Cardiac muscle cell (in vitro differentiated cells and primary cell): ENCODE measurements at regions not wholly inside any gene's neighbourhood (a gene's known extent, or its start where the extent isn't known, plus 50 kb on each side); places are given as distances from the start of the nearest gene placed in this dataset.

ENCODE experiments used
- DNase-seq, 2 donors: peaks; one replicate each; pipeline versions ENCODE4 v3.0.0 to v3.0.0-alpha.2; 2010 to 2017; ENCODE audit warnings: low read depth in 1 of 2, low spot score in 1 of 2
- H3K27ac ChIP-seq: fragments of 200-600 bp; sonication (generic); 2 replicates; pipeline ENCODE4 v1.5.1; 2016
- H3K27me3 ChIP-seq: fragments of 200-600 bp; sonication (generic); 2 replicates; pipeline ENCODE4 v1.6.0; 2016; ENCODE audit warnings: control low read depth
- H3K36me3 ChIP-seq: fragments of 200-600 bp; sonication (generic); 2 replicates; pipeline ENCODE4 v1.5.1; 2016; ENCODE audit warnings: control low read depth
- H3K4me1 ChIP-seq: fragments of 200-600 bp; sonication (generic); 2 replicates; pipeline ENCODE4 v1.8.1; 2017; ENCODE audit warnings: low read depth, mild to moderate bottlenecking, mixed run types
- H3K4me3 ChIP-seq: fragments of 200-600 bp; sonication (generic); 2 replicates; pipeline ENCODE4 v1.5.1; 2016; ENCODE audit warnings: mild to moderate bottlenecking
- H3K9me3 ChIP-seq: fragments of 200-600 bp; sonication (generic); 2 replicates; pipeline ENCODE4 v1.5.1; 2017; ENCODE audit warnings: low read depth, mild to moderate bottlenecking, control low read depth
- TF ChIP-seq, protein P1 (sequence below): IDR thresholded peaks from 2 replicates; pipeline ENCODE4 v1.5.1; 2012; ENCODE audit warnings: low read depth, mild to moderate bottlenecking, low read length

DNA sequence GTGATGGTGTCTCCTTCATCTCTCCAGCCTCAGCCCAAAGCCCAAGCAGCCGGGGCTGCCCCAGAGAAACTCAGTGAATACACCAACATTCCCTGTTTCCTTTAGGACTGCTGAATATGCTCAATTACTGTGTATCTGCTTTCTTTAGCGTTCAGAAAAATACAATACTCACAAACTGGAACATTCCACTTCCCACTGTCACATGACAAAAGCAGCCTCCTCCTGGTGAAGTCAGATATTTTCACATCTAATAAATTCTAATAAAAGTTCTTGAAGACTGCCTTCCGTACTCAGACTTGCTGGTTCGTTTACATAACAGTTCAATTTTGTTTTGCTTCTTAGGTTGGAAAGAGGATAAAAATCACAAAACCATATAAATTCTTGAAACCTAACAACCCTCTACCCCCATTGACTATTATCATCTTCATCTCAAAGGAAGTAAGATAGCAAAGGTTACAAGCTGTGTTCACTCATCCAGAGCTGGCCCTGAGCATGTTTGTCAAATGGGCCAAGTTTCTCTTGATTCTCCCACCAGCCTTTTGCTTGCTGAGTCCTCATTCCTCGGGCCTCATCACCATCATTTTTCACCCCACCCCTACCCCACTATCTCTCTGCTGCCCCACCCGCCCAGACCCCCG is 190.8 kb upstream of the HNRNPA3 start:
- TF ChIP-seq, protein P1, sequence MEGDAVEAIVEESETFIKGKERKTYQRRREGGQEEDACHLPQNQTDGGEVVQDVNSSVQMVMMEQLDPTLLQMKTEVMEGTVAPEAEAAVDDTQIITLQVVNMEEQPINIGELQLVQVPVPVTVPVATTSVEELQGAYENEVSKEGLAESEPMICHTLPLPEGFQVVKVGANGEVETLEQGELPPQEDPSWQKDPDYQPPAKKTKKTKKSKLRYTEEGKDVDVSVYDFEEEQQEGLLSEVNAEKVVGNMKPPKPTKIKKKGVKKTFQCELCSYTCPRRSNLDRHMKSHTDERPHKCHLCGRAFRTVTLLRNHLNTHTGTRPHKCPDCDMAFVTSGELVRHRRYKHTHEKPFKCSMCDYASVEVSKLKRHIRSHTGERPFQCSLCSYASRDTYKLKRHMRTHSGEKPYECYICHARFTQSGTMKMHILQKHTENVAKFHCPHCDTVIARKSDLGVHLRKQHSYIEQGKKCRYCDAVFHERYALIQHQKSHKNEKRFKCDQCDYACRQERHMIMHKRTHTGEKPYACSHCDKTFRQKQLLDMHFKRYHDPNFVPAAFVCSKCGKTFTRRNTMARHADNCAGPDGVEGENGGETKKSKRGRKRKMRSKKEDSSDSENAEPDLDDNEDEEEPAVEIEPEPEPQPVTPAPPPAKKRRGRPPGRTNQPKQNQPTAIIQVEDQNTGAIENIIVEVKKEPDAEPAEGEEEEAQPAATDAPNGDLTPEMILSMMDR = no peak
- no peak for DNase-seq
- Histone ChIP-seq H3K4me1 (no peaks in the 10 kb centered on the region), H3K4me3 (no peak overlapping the region), H3K9me3 (no peaks in the 10 kb centered on the region), H3K27me3 (no peaks in the 10 kb centered on the region), H3K36me3 (no peaks in the 10 kb centered on the region), H3K27ac (no peak overlapping the region)

DNA sequence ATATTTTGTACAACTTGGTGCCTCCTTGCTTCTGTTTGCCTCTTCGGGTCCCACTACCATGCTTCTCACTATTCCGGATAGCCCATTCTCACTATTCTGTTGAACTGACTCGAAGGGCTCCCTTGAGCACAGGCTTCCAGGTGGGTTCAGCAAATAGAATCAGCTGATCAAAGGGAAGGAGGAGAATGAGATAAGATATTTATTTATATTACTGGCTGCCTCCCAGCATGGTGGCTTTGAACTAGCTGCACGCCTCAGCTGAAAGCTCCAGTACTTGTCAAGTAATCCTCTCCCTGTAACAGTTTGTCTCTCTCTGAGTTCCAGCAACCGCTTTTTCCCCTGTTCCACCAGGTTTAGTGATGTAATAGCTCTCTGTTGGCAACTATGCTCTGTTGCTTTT is 187.8 kb upstream of the HNRNPA3 start:
- Histone ChIP-seq H3K4me3 (no peak overlapping the region), H3K27me3 (no peaks in the 10 kb centered on the region), H3K27ac (no peak overlapping the region), H3K36me3 (no peaks in the 10 kb centered on the region), H3K9me3 (no peaks in the 10 kb centered on the region), H3K4me1 (no peaks in the 10 kb centered on the region)
- DNase-seq = no peak
- TF ChIP-seq, protein P1 = no peak

DNA sequence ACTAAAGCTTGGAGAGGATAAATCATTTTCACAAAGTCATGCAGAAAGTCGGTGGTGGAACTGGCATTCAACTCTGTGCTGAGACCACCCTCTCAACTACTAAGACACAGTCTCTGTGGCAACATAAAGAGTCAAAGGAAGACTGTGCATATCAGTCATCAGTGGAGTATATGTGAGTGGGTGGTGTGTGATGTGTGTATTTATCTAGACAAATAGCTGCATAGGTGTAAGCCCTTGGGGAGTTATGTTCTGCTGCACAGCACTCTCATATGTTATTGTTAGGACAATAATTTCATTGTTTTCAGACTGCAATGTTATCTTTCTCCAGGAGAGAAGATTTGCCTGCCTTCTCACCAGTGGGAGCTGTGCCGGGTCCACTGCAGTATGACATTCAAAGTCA is 186.3 kb upstream of the HNRNPA3 start:
- no peaks in the 10 kb centered on the region for H3K36me3 ChIP-seq
- H3K9me3 ChIP-seq = no peaks in the 10 kb centered on the region
- no peaks in the 10 kb centered on the region for H3K27me3 ChIP-seq
- no peak for DNase-seq
- no peaks in the 10 kb centered on the region for H3K4me1 ChIP-seq
- TF ChIP-seq, protein P1 = no peak
- H3K27ac ChIP-seq = no peak overlapping the region
- H3K4me3 ChIP-seq = no peak overlapping the region

DNA sequence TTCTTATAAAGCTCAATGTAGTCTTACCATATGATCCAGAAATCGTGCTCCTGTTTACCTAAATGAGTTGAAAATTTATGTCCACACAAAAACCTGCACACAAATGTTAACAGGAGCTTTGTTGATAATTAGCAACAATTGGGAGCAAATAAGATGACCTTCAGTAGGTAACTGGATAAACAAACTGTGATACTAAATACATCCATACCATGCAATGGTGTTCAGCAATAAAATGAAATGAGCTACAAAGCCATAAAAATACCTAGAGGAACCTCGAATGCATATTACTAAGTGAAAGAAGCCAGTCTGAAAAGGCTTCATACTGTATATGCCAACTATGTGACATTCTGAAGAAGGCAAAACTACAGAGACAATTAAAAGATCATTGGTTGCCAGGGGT is 185.6 kb upstream of the HNRNPA3 start:
- H3K36me3 ChIP-seq = no peaks in the 10 kb centered on the region
- no peak for DNase-seq
- TF ChIP-seq, protein P1 = no peak
- H3K9me3 ChIP-seq = no peaks in the 10 kb centered on the region
- no peak overlapping the region for H3K4me3 ChIP-seq
- no peaks in the 10 kb centered on the region for H3K27me3 ChIP-seq
- H3K4me1 ChIP-seq = no peaks in the 10 kb centered on the region
- H3K27ac ChIP-seq = no peak overlapping the region

DNA sequence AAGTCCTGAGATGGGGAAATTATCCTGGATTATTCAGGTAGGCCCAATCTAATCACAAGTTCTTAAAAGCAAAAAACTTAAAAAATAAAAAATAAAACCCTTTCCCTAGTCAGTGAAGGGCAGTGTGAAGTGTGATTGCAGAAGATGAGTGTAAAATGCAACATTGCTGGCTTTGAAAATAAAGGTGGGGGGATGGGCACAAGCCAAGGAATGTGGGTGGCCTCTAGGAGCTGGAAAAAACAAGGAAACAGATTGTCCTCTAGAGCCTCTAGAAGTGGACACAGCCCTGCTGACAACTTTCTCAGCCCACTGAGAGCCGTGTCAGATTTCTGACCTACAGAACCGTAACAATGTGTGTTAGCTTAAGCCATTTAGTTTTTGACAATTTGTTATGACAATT is 184.3 kb upstream of the HNRNPA3 start:
- H3K27me3 ChIP-seq = no peaks in the 10 kb centered on the region
- TF ChIP-seq, protein P1 = no peak

More for the DNA sequence above, 184.3 kb upstream of the HNRNPA3 start:
- DNase-seq = no peak
- Histone ChIP-seq H3K27ac (no peak overlapping the region), H3K36me3 (no peaks in the 10 kb centered on the region), H3K9me3 (no peaks in the 10 kb centered on the region), H3K4me3 (no peak overlapping the region), H3K4me1 (no peaks in the 10 kb centered on the region)
